Sigmoid colon (tissue), 6 donors: ENCODE measurements at regions not wholly inside any gene's neighbourhood (a gene's known extent, or its start where the extent isn't known, plus 50 kb on each side); places are given as distances from the start of the nearest gene placed in this dataset.

Experiments used
- DNase-seq: peaks from one replicate; pipeline ENCODE4 v3.0.0-alpha.2; 2019
- H3K27ac ChIP-seq, 4 donors: fragments of 200-600 bp; sonication (generic); one replicate each; pipeline ENCODE4 v1.5.1; 2016 to 2019; ENCODE audit warnings: mild to moderate bottlenecking in 1 of 4
- H3K27me3 ChIP-seq, 3 donors: fragments of 200-600 bp; sonication (generic); one replicate each; pipeline ENCODE4 v1.5.1; 2019; ENCODE audit warnings: mild to moderate bottlenecking in 1 of 3
- H3K36me3 ChIP-seq, 4 donors: fragments of 200-600 bp; sonication (generic); one replicate each; pipeline ENCODE4 v1.5.1; 2016 to 2019
- H3K4me1 ChIP-seq, 4 donors: fragments of 200-600 bp; sonication (generic); one replicate each; pipeline ENCODE4 v1.5.1; 2017 to 2019
- H3K4me3 ChIP-seq, 4 donors: fragments of 200-600 bp; sonication (generic); one replicate each; pipeline ENCODE4 v1.5.1; 2017 to 2019; ENCODE audit warnings: mild to moderate bottlenecking in 2 of 4, moderate library complexity in 1 of 4
- H3K9me3 ChIP-seq, 4 donors: fragments of 200-600 bp in 3 of 4; sonication (generic) in 3 of 4; one replicate each; pipeline versions ENCODE4 v1.5.1 to v1.6.1; 2013 to 2019
- EP300 ChIP-seq, 4 donors: sonication (generic); formaldehyde crosslinking; IDR thresholded peaks; one replicate each; pipeline ENCODE4 v1.6.1; 2017; ENCODE audit warnings: antibody characterized with exemption in 4 of 4
- POLR2A ChIP-seq, 2 donors: fragments of 450-650 bp; IDR thresholded peaks; one replicate each; pipeline ENCODE4 v1.6.1; 2016; ENCODE audit warnings: antibody characterized with exemption in 2 of 2, mild to moderate bottlenecking in 2 of 2, moderate library complexity in 2 of 2
- POLR2AphosphoS5 ChIP-seq, 4 donors: sonication (generic); formaldehyde crosslinking; IDR thresholded peaks; one replicate each; pipeline ENCODE4 v1.6.1; 2017; ENCODE audit warnings: antibody characterized with exemption in 4 of 4
- WGBS, 2 donors: extraction: QIAGEN DNeasy Blood & Tissue Kit; methylation state at CpG; one replicate each; pipeline ENCODE4 v1.1.7; 2013; 5-methylcytosine and 5-hydroxymethylcytosine counted together
- intact Hi-C: fragments of 100-400 bp; cut with DNase I; formaldehyde crosslinking; loops from one replicate; pipeline ENCODE4 v1.15.1; 2023
- TF ChIP-seq, protein P1 (sequence below), 4 experiments: fragments of 450-650 bp in 3 of 4; fragments of 200-600 bp in 1 of 4; IDR thresholded peaks; one replicate each; pipeline ENCODE4 v1.5.1; 2016 to 2019; ENCODE audit warnings: antibody characterized with exemption in 4 of 4, mild to moderate bottlenecking in 3 of 4, moderate library complexity in 2 of 4
- donor health status: healthy with polysubstance abuse.
- donor health status: healthy.

DNA sequence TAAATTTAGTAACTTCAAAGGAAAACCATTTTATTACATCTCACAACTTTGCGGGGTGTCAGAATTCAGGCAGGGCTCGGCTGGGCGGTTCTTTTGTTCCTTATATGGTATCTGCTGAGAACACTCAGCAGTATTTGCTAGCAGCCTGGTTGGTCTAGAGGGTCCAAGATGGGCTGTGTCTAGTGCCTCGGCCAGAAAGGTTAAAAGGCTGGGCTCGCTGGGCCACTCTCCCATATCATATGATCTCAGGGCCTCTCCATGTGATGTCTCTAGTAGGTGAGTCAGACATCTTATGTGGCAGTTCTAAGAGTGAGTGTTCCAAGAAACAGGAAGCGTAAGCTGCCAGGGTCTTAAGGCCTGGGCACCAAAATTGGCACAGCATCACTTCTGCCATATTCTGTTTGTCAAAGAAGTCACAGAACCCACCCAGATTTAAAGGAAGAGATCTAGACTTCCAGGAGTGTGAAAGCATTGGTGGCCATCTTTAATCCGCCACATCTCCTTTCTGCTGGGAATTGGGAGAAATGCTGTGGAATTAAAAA lies 100.9 kb upstream of the ATP6AP2 start:
- Histone ChIP-seq H3K9me3 (no peaks in the 10 kb centered on the region), H3K4me3 (no peak overlapping the region), H3K4me1 (peaks cover 0 to under 1% (median 0%) of the 10 kb centered on the region in 4 donors), H3K36me3 (no peaks in the 10 kb centered on the region), H3K27me3 (no peaks in the 10 kb centered on the region), H3K27ac (no peak overlapping the region)
- TF ChIP-seq EP300 (IDR thresholded peaks at IDR 0.05) (no peak), POLR2A (IDR thresholded peaks at IDR 0.05) (no peak), POLR2AphosphoS5 (IDR thresholded peaks at IDR 0.05) (no peak)
- TF ChIP-seq, protein P1, sequence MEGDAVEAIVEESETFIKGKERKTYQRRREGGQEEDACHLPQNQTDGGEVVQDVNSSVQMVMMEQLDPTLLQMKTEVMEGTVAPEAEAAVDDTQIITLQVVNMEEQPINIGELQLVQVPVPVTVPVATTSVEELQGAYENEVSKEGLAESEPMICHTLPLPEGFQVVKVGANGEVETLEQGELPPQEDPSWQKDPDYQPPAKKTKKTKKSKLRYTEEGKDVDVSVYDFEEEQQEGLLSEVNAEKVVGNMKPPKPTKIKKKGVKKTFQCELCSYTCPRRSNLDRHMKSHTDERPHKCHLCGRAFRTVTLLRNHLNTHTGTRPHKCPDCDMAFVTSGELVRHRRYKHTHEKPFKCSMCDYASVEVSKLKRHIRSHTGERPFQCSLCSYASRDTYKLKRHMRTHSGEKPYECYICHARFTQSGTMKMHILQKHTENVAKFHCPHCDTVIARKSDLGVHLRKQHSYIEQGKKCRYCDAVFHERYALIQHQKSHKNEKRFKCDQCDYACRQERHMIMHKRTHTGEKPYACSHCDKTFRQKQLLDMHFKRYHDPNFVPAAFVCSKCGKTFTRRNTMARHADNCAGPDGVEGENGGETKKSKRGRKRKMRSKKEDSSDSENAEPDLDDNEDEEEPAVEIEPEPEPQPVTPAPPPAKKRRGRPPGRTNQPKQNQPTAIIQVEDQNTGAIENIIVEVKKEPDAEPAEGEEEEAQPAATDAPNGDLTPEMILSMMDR (IDR thresholded peaks at IDR 0.05), result no peak
- no peak for DNase-seq
- intact Hi-C loops, result no loop called here
- WGBS, 2 donors, result 89 to 96% methylated on average over 7 of the region's 7 CpGs

DNA sequence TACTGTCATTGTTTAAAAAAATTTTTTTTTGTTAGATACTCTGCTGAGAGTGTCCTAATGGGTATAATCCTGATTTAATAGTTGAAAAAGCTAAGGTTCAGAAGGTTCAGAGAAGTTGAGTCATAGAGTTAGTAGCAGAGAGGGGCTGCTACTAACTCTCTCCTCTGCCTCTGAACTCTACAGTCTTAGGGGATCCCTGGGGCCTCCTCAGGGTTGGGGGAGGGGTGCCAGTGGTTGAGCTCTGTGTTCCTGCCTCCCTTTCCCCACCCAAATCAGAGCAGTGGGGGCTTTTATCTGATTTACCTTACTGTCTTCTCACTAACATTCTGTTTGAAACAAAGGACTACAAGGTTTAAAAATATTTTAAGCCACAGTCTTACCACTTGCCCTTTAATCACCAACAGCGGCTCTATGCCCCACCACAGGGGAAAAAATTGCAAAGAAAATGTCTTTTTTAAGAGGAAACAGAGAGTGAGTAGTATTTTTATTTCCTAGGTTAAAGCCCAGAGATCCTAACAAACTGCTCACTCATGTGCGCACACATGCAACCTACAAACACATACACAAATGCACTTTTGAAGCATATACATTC lies 102.2 kb upstream of the ATP6AP2 start:
- H3K36me3 ChIP-seq, result no peaks in the 10 kb centered on the region
- intact Hi-C loops, result no loop called here
- 72 to 97% methylated on average over 2 of the region's 2 CpGs for WGBS, 2 donors
- no peaks in the 10 kb centered on the region for H3K27me3 ChIP-seq
- H3K9me3 ChIP-seq, result no peaks in the 10 kb centered on the region
- H3K4me1 ChIP-seq, result peaks cover 0 to 13% (median 4%) of the 10 kb centered on the region in 4 donors
- H3K27ac ChIP-seq, result no peak overlapping the region
- H3K4me3 ChIP-seq, result no peak overlapping the region
- DNase-seq, result no peak
- no peak for TF ChIP-seq EP300 (IDR thresholded peaks at IDR 0.05)

DNA sequence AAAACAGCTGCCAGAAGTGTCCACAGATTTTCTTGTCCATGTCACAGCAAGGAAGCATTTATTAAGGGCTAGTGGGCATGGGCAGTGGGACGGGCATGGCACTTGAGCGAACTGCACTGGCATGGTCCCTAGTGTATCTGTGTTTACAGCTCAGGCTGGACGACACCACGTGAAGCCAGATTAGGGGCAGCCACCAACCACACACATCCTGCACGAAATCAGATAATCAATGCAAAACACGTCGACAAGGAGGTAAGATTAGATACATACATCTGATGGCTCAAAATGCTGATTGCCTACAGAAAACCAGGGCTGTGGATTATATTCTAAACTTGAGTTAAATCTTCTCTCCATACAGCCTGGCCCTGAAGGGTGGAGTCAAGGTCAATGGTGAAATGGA lies 103.8 kb upstream of the ATP6AP2 start:
- Histone ChIP-seq H3K36me3 (no peaks in the 10 kb centered on the region), H3K9me3 (no peaks in the 10 kb centered on the region), H3K4me3 (no peak overlapping the region), H3K4me1 (peaks cover 0 to 21% (median 11%) of the 10 kb centered on the region in 4 donors), H3K27ac (no peak overlapping the region), H3K27me3 (no peaks in the 10 kb centered on the region)
- intact Hi-C loops, result no loop called here
- TF ChIP-seq, protein P1 (IDR thresholded peaks at IDR 0.05), result no peak
- TF ChIP-seq POLR2A (IDR thresholded peaks at IDR 0.05), result no peak
- no peak for TF ChIP-seq POLR2AphosphoS5 (IDR thresholded peaks at IDR 0.05)
- no peak for TF ChIP-seq EP300 (IDR thresholded peaks at IDR 0.05)
- 79 to 89% methylated on average over 7 of the region's 7 CpGs for WGBS, 2 donors
- no peak for DNase-seq

DNA sequence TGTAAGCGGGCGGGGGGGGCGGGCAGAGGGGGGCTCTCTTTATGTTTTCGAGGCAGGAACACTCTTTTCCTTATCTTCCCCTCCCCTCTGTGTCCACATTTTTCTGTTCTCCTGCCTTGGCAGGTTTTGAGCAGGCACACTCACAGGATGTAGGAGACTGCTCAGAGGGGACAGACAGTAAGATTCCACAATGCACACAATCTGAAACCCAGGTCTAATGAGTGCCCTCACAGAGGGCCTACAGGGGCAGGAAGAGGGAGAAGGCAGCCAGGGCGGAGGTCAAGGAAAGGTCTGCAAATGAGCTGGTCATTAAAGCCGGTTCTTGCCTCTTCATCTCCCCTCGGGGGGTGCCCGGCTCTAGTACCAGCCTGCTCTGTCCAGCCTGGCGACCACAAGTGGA lies 106.1 kb upstream of the ATP6AP2 start:
- intact Hi-C loops, result no loop called here
- peak overlapping the region in 1 of 4 donors; percentile 8 for H3K27ac ChIP-seq
- TF ChIP-seq, protein P1 (IDR thresholded peaks at IDR 0.05), result no peak
- TF ChIP-seq EP300 (IDR thresholded peaks at IDR 0.05) (no peak), POLR2AphosphoS5 (IDR thresholded peaks at IDR 0.05) (no peak), POLR2A (IDR thresholded peaks at IDR 0.05) (no peak)
- H3K27me3 ChIP-seq, result no peaks in the 10 kb centered on the region
- no peak overlapping the region for H3K4me3 ChIP-seq
- no peaks in the 10 kb centered on the region for H3K36me3 ChIP-seq
- H3K9me3 ChIP-seq, result no peaks in the 10 kb centered on the region
- 83 to 85% methylated on average over 9 of the region's 9 CpGs for WGBS, 2 donors
- DNase-seq, result no peak
- H3K4me1 ChIP-seq, result peaks cover 0 to 26% (median 16%) of the 10 kb centered on the region in 4 donors

DNA sequence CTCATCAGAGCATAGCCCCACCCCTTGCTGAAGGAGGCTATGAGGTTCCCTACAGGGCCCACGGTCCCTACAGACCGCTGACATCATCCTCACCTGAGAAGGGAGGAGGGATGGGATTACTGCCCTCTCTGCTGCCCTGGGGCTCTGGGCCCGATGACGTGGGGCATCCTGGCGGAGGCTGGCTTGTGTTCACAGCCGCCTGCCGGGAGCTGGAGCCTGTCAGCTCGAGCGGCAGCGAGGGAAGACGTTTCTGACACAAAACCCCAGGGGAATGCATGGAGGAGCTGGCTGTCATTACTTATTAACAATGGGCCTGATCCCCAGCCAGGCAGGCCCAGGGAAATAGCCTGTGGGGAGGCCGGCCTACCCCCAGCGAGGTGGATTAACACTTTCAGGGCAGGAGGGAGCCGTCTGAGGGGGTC lies 106.6 kb upstream of the ATP6AP2 start:
- H3K4me3 ChIP-seq, result no peak overlapping the region
- DNase-seq, result peak; percentile 67
- TF ChIP-seq POLR2A (IDR thresholded peaks at IDR 0.05) (no peak), EP300 (IDR thresholded peaks at IDR 0.05) (no peak), POLR2AphosphoS5 (IDR thresholded peaks at IDR 0.05) (no peak)
- TF ChIP-seq, protein P1 (IDR thresholded peaks at IDR 0.05), result no peak
- intact Hi-C loops, result no loop called here
- H3K36me3 ChIP-seq, result no peaks in the 10 kb centered on the region
- H3K27me3 ChIP-seq, result no peaks in the 10 kb centered on the region
- peak overlapping the region in 1 of 4 donors; percentile 8 for H3K27ac ChIP-seq
- H3K4me1 ChIP-seq, result peaks cover 0 to 26% (median 16%) of the 10 kb centered on the region in 4 donors
- 39 to 70% methylated on average over 14 of the region's 14 CpGs for WGBS, 2 donors
- H3K9me3 ChIP-seq, result no peaks in the 10 kb centered on the region
